T47D (cell line): ENCODE measurements at regions not wholly inside any gene's neighbourhood (a gene's known extent, or its start where the extent isn't known, plus 50 kb on each side); places are given as distances from the start of the nearest gene placed in this dataset.

ENCODE experiments used
- DNase-seq, 2 experiments: peaks; one replicate each; pipeline versions ENCODE4 v3.0.0 to v3.0.0-alpha.2; 2011 to 2012; ENCODE audit warnings: low read depth in 1 of 2, low spot score in 1 of 2
- JUND ChIP-seq: IDR thresholded peaks from 2 replicates; pipeline ENCODE4 v1.6.1; 2012; ENCODE audit warnings: low read depth
- in situ Hi-C: cut with HindIII; loops from 2 replicates; pipeline ENCODE4 v1.10.0; 2016; ENCODE audit warnings: low sequenced_read_pairs, low pct_unique_long_range_greater_than_20kb

DNA sequence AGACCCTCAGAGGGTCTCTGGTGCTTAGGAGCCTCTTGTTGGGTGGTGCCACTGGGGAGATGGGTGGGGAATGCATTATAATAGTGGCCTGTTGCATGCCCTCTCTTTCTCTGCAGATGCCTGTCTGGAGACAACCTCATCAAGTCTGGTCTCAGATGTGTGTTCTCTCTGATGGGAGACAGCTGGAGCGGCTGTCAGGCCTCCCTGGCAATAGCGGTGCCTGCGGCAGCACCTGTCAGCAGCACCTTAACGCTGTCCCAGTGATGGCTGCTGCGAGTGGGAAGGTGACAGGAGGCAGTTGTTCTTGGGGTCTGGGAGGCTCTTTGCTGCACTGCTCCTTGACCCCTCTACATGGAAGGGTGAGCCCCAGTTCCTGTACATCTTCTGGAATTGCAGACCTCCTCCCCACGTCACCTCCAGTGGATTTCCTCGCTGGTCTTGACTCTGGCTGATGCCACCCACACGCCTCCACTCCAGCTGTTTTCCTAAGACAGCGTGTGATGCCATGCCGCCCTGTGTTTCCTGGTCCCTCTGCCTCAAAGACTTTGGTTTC, 63.3 kb upstream of the BLCAP start:
- no peak for TF ChIP-seq JUND
- DNase-seq: no peak
- in situ Hi-C loops: no loop called here

DNA sequence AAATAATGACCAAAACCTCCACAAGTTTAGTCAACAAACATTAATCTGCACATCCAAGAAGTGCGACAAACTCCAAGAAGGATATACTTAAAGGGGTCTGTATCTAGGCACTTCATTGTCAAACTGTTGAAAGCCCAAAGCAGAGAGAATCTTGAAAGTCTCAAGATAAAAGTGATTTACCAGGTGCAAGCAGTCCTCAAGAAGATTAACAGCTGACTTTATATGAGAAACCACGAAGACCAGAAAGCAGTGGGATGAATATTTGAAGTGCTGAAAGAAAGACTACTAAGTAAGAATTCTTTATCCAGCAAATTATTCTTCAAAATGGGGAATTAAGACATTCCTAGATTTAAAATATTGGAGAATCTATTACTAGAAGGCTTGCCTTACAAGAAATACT, 58.4 kb upstream of the BLCAP start:
- DNase-seq: no peak
- no peak for TF ChIP-seq JUND
- in situ Hi-C loops: no loop called here

DNA sequence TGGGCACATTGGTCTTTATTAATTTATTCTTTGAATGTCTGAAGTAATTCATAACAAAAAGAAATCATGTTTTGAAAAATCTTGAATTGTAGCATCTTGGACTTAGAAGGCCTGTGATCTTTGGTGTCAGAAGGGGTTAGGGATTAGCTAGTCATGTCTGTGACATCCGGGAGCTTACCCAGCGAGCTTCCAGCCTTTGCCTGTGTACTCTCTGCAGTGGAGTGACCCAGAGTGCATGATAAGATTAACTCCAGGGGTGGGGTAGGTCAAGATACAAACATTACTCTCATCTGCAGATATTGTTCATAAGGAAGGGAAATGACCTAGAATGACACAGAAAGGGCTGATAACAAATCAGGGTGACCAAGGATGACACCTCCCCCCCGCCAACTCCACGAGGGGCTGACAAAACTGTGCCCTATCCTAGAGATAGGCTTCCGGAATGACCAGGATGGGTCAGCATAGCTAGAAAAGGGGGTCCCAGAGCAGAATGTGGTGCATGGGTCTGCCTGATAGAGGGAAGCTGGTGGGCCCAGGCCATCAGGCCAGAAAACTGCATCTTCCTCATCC, 56.6 kb upstream of the BLCAP start:
- TF ChIP-seq JUND: no peak
- in situ Hi-C loops: no loop called here
- no peak for DNase-seq

DNA sequence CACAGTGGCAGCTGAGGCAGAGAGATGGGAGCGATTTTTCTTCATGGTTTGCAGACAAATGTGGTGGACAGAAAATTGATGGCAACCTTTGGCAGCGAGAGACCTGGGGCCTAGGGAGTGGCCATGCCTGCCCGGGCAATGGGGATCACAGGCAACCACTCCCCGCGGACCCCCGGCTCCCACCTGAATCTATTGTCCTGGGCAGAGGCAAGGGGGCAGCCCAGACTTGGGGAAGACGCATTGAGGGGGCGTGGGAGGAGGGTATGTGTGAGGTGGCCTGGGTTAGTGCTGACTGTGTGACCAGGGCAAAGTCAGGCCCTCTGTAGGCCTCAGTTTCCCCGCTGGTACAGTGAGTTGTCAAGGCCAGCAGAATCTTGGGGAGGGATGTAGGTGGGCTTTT, 53.6 kb upstream of the BLCAP start:
- no peak for DNase-seq
- TF ChIP-seq JUND: no peak
- in situ Hi-C loops: no loop called here

DNA sequence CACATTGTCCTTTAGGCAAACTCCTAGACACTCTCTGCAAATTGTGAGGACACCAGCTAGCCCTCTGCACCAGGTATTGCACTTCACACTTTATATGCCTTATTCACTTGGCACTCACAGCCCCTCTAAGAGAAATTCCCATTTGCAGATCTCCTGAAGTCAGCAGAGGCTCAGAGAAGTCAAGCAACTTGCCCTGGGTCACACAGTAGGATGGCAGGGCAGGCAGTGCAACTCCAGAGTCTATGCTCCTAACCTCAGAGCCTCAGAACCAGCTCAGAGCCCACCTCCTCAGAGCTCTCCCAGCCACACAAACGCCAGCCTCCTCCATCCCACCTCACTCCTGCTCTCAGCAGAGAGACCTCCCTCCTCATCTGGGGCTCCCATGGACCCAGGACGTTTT, 52.4 kb upstream of the BLCAP start:
- no peak for TF ChIP-seq JUND
- no peak for DNase-seq
- in situ Hi-C loops: no loop called here

DNA sequence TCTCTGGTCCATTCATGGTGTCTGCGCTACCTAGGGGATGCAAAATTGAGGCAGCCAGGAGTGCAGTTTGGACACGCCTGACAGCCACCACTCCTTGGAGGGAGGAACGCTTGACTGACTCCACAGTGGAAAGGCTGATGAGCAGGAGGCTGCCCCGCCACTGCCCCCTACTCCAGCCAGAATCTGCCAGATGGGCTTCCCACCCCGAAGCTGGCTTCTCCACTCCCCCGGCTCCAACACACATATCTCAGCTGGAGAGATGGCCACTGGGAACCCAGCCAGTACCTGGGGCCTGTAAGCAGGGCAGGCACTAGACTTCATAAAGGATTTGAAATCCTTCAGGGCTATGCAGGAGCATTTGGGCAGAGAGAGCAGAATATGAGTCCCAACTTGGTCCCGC, 51.4 kb upstream of the BLCAP start:
- TF ChIP-seq JUND: no peak
- no peak for DNase-seq
- in situ Hi-C loops: no loop called here

DNA sequence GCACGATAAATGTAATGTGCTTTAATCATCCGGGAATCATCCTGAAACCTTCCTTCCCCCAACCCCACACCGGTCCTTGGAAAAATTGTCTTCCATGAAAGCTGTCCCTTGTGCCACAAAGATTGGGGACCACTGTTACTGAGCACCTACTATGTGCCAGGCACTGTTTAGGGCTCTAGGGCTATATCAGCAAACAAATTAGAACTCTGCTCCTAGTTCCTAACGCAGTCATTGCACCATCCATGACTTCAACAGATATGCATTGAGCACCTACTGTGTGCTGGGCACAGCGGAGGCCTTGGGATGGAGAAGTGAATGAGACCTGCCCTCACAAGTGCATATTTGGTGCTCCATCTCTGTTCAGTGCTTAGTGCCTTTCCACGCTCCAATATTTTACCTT, 50.3 kb upstream of the BLCAP start:
- no peak for DNase-seq
- TF ChIP-seq JUND: no peak
- in situ Hi-C loops: no loop called here
